Activated T-helper 2 cell treated with anti-CD3 and anti-CD28 coated beads, Interferon-gamma antibody, Interleukin-2, Interleukin-4, amounts not matched to agents 10 μg/mL and 5 μg/mL and 100 μg/mL, durations not matched to agents 14 hours and 24 hours and 36 hours (primary cell): ENCODE measurements at regions not wholly inside any gene's neighbourhood (a gene's known extent, or its start where the extent isn't known, plus 50 kb on each side); places are given as distances from the start of the nearest gene placed in this dataset.

Experiments used
- DNase-seq: peaks from one replicate; pipeline ENCODE4 v3.0.0; 2021; ENCODE audit warnings: low spot score
- H3K27ac Mint-ChIP-seq: one replicate; pipeline ENCODE4 v1.8.0; 2021; ENCODE audit warnings: mixed read lengths
- H3K27me3 Mint-ChIP-seq: one replicate; pipeline ENCODE4 v1.8.0; 2021; ENCODE audit warnings: low read depth, mixed read lengths
- H3K36me3 Mint-ChIP-seq: one replicate; pipeline ENCODE4 v1.8.0; 2021; ENCODE audit warnings: low read depth, mixed read lengths
- H3K4me1 Mint-ChIP-seq: one replicate; pipeline ENCODE4 v1.8.0; 2021; ENCODE audit warnings: low read depth, mixed read lengths
- H3K4me3 Mint-ChIP-seq: one replicate; pipeline ENCODE4 v1.8.0; 2021; ENCODE audit warnings: low read depth, mild to moderate bottlenecking, moderate library complexity, mixed read lengths
- H3K9me3 Mint-ChIP-seq: one replicate; pipeline ENCODE4 v1.8.0; 2021; ENCODE audit warnings: mixed read lengths
- intact Hi-C: fragments of 100-400 bp; cut with micrococcal nuclease; formaldehyde crosslinking; loops from one replicate; pipeline ENCODE4 v1.15.1; 2023

DNA sequence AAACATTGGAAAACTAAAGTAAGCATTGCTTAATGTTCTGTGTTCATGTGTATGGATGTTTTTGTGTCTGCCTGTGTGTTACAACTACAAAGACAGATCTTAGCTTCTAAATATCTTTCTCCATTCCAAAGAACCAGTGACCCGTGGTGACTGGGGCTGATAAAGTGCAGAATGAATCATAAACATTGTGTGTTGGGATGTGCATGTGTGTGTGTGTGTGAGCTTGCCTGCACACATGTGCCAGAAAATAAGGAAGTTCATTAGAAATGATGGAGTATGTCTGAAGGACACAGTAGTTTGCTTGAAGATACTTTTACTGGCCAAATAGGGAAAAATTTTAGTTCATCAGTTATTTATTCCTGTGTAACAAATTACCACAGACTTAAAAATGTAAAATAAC lies 756.6 kb upstream of the CELF4 start:
- H3K4me3 Mint-ChIP-seq = no peak overlapping the region
- DNase-seq = no peak
- H3K4me1 Mint-ChIP-seq = no peaks in the 10 kb centered on the region
- H3K27ac Mint-ChIP-seq = no peak overlapping the region
- no peaks in the 10 kb centered on the region for H3K27me3 Mint-ChIP-seq
- intact Hi-C loops = no loop called here
- H3K9me3 Mint-ChIP-seq = no peaks in the 10 kb centered on the region
- H3K36me3 Mint-ChIP-seq = no peaks in the 10 kb centered on the region

- no peak for DNase-seq
- no peaks in the 10 kb centered on the region for H3K27me3 Mint-ChIP-seq
- H3K27ac Mint-ChIP-seq = no peak overlapping the region
- no peak overlapping the region for H3K4me3 Mint-ChIP-seq
- no peaks in the 10 kb centered on the region for H3K4me1 Mint-ChIP-seq
- no peaks in the 10 kb centered on the region for H3K9me3 Mint-ChIP-seq
- intact Hi-C loops = no loop called here
- no peaks in the 10 kb centered on the region for H3K36me3 Mint-ChIP-seq
These were observed 755.7 kb upstream of the CELF4 start for GRCh38 chr18:38321262-38321661.

DNA sequence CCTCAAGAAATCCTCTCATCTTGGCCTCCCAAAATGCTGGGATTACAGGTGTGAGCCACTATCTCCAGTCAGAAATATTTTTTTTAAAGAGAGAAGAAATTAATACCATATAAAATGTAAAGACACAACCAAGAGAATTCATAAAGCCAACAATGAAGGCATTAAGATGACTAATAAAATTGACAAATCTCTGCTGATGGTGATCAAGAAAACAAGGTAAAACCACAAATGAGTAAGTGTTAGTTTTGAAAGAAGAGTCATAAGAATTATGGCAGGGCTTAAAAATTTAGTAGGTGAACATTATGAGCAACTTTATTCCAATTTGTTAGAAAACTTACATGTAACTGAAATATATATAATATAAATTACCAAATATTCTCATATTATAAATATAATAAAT lies 752.8 kb upstream of the CELF4 start:
- Mint-ChIP-seq H3K9me3 (no peaks in the 10 kb centered on the region), H3K4me3 (no peak overlapping the region), H3K4me1 (no peaks in the 10 kb centered on the region), H3K36me3 (no peaks in the 10 kb centered on the region), H3K27me3 (no peaks in the 10 kb centered on the region), H3K27ac (no peak overlapping the region)
- no peak for DNase-seq
- intact Hi-C loops = no loop called here

DNA sequence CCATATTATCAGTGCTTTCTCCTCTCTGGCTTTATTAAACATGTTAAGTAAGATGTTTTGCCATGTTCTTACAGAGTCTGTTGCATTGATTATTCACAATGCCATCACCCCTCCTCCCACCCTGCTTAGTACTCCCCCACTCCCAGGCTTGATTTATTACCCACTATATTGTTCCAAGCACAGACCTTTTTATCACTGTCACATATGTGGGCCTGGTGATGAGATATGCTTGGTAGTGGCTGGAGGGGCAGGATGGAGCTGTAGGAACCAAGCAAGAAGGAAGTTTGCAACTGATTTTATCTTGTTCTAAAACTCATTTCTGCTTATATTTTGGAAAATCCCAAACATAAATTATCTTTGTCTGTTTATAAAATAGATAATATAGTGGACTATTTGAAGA lies 748.2 kb upstream of the CELF4 start:
- no peak overlapping the region for H3K27ac Mint-ChIP-seq
- H3K36me3 Mint-ChIP-seq = no peaks in the 10 kb centered on the region
- no peaks in the 10 kb centered on the region for H3K27me3 Mint-ChIP-seq
- no peaks in the 10 kb centered on the region for H3K9me3 Mint-ChIP-seq
- H3K4me3 Mint-ChIP-seq = no peak overlapping the region
- no peaks in the 10 kb centered on the region for H3K4me1 Mint-ChIP-seq
- intact Hi-C loops = no loop called here
- DNase-seq = no peak

DNA sequence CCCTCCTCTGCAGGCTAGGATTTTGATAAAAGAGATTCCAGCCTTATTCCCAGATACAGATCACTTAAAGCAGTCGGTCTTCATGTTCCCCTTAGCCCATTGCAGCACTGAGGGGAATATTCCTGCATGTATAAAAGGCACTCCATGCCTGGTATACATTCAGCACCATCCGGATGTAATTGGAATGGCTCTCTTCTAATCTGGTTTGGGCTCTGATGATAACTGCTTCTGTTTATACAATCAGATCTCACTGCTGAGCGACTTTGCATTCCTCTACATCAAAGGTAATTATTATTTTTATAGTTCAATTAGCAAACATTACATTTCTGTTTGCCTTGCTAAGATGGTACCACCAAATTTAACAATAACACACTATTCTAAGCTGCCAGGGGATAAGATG lies 746.9 kb upstream of the CELF4 start:
- Mint-ChIP-seq H3K36me3 (no peaks in the 10 kb centered on the region), H3K4me3 (no peak overlapping the region), H3K9me3 (no peaks in the 10 kb centered on the region), H3K27ac (no peak overlapping the region), H3K4me1 (no peaks in the 10 kb centered on the region), H3K27me3 (no peaks in the 10 kb centered on the region)
- no peak for DNase-seq
- intact Hi-C loops = no loop called here

DNA sequence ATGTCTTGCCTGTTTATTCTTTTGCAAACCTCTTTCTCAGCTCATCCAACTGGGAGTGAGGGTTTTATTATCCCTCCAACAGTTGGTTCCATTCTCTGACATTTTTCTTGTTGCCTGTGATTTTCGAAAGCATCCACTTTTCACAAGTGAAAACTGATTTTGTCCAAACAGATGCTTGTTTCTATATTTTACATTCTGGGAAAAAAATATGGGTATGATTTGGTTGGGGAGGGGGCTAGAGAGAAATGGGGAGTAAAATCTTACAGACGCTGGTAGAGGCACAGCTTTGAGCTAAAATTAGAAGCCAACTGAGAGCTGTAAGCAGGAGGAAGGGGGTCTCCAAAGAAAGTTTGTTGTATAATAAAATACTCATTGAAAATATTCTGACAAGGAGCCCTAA lies 745.3 kb upstream of the CELF4 start:
- Mint-ChIP-seq H3K27ac (no peak overlapping the region), H3K4me3 (no peak overlapping the region), H3K27me3 (no peaks in the 10 kb centered on the region), H3K9me3 (no peaks in the 10 kb centered on the region), H3K4me1 (no peaks in the 10 kb centered on the region), H3K36me3 (no peaks in the 10 kb centered on the region)
- DNase-seq = no peak
- intact Hi-C loops = no loop called here

- H3K27me3 Mint-ChIP-seq = no peaks in the 10 kb centered on the region
- no peak overlapping the region for H3K4me3 Mint-ChIP-seq
- no peak overlapping the region for H3K27ac Mint-ChIP-seq
- no peaks in the 10 kb centered on the region for H3K9me3 Mint-ChIP-seq
- no peak for DNase-seq
- no peaks in the 10 kb centered on the region for H3K4me1 Mint-ChIP-seq
- no peaks in the 10 kb centered on the region for H3K36me3 Mint-ChIP-seq
- intact Hi-C loops = no loop called here
These were observed 742.3 kb upstream of the CELF4 start for GRCh38 chr18:38307914-38308313.

DNA sequence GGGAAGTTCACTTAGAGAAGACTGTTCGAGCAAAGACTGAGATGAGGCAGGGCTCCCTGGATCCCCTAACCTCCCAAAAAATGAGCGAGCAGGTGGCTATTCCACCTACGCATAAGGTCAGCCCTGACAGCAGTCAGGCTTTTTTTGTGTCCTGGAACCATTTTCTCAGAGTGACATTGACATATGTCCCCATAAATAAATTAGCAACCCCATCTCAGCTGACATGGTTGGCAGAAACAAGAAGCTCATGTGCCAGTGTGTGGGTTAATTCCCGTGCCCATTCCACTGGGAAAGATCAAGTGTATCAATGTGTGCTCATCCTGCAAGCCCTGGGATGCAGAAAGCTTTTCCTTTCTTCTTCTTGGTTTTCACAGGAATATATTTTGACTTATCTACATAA lies 740.4 kb upstream of the CELF4 start:
- H3K36me3 Mint-ChIP-seq = no peaks in the 10 kb centered on the region
- H3K27me3 Mint-ChIP-seq = no peaks in the 10 kb centered on the region
- DNase-seq = no peak
- H3K4me1 Mint-ChIP-seq = no peaks in the 10 kb centered on the region
- no peak overlapping the region for H3K4me3 Mint-ChIP-seq
- peaks cover 4% of the 10 kb centered on the region for H3K9me3 Mint-ChIP-seq
- H3K27ac Mint-ChIP-seq = no peak overlapping the region
- intact Hi-C loops = no loop called here

DNA sequence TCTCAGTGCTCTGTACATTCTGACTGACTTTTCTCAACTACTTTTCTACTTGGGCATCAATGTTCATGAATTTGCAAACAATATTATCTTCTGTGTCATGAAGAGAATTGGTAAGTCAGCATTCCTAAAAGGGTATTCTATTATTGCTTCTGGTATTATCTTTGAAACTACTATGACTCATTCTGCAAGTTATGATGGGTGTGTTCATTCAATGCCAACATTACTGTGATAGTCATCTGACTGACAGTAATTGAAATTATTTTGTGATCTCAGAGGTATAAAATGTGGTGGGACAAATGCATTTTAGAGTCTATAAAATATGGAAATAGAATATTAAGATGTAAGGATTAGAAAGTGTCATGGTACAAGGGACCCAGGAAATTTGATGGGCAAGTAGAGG lies 736.0 kb upstream of the CELF4 start:
- no peak for DNase-seq
- no peaks in the 10 kb centered on the region for H3K36me3 Mint-ChIP-seq
- intact Hi-C loops = no loop called here

DNA sequence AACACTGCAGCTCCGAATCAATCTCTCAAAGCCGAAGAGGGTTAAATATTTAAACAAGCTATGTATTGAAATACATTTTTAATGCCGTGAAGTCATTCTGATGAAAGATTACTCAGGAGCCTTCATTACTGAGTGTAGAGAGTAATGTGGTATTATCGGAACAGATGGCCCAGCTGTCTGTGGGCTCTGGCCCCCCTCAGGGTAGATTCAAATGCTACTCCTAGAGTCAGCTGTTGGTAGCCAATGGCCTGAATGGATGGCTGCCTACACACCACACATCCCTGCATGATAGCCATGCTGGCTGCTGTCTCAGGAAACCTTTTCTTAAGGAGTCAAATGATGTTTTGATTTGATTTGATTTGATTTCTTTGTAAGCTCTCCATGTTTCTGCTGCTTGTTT lies 732.3 kb upstream of the CELF4 start:
- intact Hi-C loops = no loop called here
- peaks cover 4% of the 10 kb centered on the region for H3K9me3 Mint-ChIP-seq
- H3K27me3 Mint-ChIP-seq = no peaks in the 10 kb centered on the region
- no peak overlapping the region for H3K27ac Mint-ChIP-seq
- DNase-seq = no peak
- H3K4me3 Mint-ChIP-seq = no peak overlapping the region
- no peaks in the 10 kb centered on the region for H3K4me1 Mint-ChIP-seq
- H3K36me3 Mint-ChIP-seq = no peaks in the 10 kb centered on the region

More for the DNA sequence above, 736.0 kb upstream of the CELF4 start:
- Mint-ChIP-seq H3K9me3 (peaks cover 4% of the 10 kb centered on the region), H3K27me3 (no peaks in the 10 kb centered on the region), H3K27ac (no peak overlapping the region), H3K4me1 (no peaks in the 10 kb centered on the region), H3K4me3 (no peak overlapping the region)

DNA sequence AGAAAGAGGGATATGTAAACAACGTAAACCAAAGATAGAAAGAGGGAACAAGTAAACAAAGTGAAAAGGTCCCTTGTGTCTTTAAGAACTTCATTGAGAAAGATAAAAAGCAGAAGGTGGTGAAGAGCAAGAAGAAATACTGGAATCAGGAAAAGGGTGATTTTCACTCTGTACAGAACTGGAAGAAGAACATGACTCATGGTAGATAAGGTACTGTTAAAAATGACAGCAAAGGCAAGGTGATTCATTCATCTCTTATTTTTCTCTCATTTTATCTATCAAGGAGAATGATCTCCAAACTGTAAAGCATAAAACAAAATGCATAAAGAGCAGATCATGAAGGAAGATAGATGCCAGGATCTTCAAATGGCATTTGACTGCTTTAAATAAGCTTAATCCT lies 724.6 kb upstream of the CELF4 start:
- intact Hi-C loops = no loop called here
- no peaks in the 10 kb centered on the region for H3K27me3 Mint-ChIP-seq
- no peak overlapping the region for H3K27ac Mint-ChIP-seq
- H3K4me3 Mint-ChIP-seq = no peak overlapping the region
- H3K4me1 Mint-ChIP-seq = no peaks in the 10 kb centered on the region
- DNase-seq = no peak
- H3K9me3 Mint-ChIP-seq = no peaks in the 10 kb centered on the region
- H3K36me3 Mint-ChIP-seq = no peaks in the 10 kb centered on the region

DNA sequence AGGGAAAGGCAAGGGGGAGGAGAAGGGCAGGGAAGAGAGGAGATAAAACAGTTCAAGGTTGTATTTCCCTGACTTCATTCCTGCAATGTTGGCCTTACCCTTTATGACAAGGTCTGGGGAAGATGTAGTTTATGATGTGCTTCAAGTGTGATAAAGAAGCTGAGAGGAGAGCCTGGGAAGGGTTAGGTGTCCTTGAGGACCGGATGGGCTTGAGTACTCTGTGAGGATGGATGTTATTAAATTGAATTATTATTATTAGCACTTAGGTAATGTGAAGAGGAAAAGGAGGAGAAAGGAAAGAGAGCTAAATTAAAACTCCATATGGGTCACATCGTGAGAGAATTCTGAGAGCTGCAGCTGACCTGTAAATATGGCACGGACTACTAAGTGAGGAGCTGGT lies 719.4 kb upstream of the CELF4 start:
- Mint-ChIP-seq H3K4me1 (no peaks in the 10 kb centered on the region), H3K36me3 (no peaks in the 10 kb centered on the region), H3K9me3 (peaks cover 15% of the 10 kb centered on the region), H3K27me3 (no peaks in the 10 kb centered on the region), H3K27ac (no peak overlapping the region), H3K4me3 (no peak overlapping the region)
- DNase-seq = no peak
- intact Hi-C loops = no loop called here

- H3K4me3 Mint-ChIP-seq = no peak overlapping the region
- no peaks in the 10 kb centered on the region for H3K36me3 Mint-ChIP-seq
- H3K27me3 Mint-ChIP-seq = no peaks in the 10 kb centered on the region
- DNase-seq = no peak
- H3K9me3 Mint-ChIP-seq = no peaks in the 10 kb centered on the region
- no peaks in the 10 kb centered on the region for H3K4me1 Mint-ChIP-seq
- intact Hi-C loops = no loop called here
- no peak overlapping the region for H3K27ac Mint-ChIP-seq
These were observed 697.5 kb upstream of the CELF4 start for GRCh38 chr18:38263066-38263465.

GRCh38 chr18:38262661-38263060 lies 697.1 kb upstream of the CELF4 start:
- Mint-ChIP-seq H3K4me1 (no peaks in the 10 kb centered on the region), H3K9me3 (no peaks in the 10 kb centered on the region), H3K4me3 (no peak overlapping the region), H3K36me3 (no peaks in the 10 kb centered on the region), H3K27me3 (no peaks in the 10 kb centered on the region), H3K27ac (no peak overlapping the region)
- DNase-seq = no peak
- intact Hi-C loops = no loop called here
